ENCODE measurements at regions not wholly inside any gene's neighbourhood (a gene's known extent, or its start where the extent isn't known, plus 50 kb on each side); places are given as distances from the start of the nearest gene placed in this dataset.

- TF ChIP-seq CTCF (IDR thresholded peaks at IDR 0.05; ENCODE audit: insufficient read depth, low read depth, low read length) = no peak
- no peak overlapping the region for H3K4me3 ChIP-seq (ENCODE audit: low read depth, low read length)
- DNase-seq (ENCODE audit: low read depth) = no peak
These were observed 119.3 kb upstream of the CHST15 start for GRCh38 chr10:124212702-124213101.

GRCh38 chr10:124211921-124212320, 118.5 kb upstream of the CHST15 start:
- DNase-seq (ENCODE audit: low read depth) = peak; percentile 69
- TF ChIP-seq CTCF (IDR thresholded peaks at IDR 0.05; ENCODE audit: insufficient read depth, low read depth, low read length) = no peak
- H3K4me3 ChIP-seq (ENCODE audit: low read depth, low read length) = no peak overlapping the region

- no peak for DNase-seq (ENCODE audit: low read depth)
- no peak for TF ChIP-seq CTCF (IDR thresholded peaks at IDR 0.05; ENCODE audit: insufficient read depth, low read depth, low read length)
- no peak overlapping the region for H3K4me3 ChIP-seq (ENCODE audit: low read depth, low read length)
These were observed 116.9 kb upstream of the CHST15 start for GRCh38 chr10:124210263-124210662.

GRCh38 chr10:124207391-124207790, 114.0 kb upstream of the CHST15 start:
- H3K4me3 ChIP-seq (ENCODE audit: low read depth, low read length) = no peak overlapping the region
- TF ChIP-seq CTCF (IDR thresholded peaks at IDR 0.05; ENCODE audit: insufficient read depth, low read depth, low read length) = no peak
- DNase-seq (ENCODE audit: low read depth) = no peak

- H3K4me3 ChIP-seq (ENCODE audit: low read depth, low read length) = no peak overlapping the region
- no peak for TF ChIP-seq CTCF (IDR thresholded peaks at IDR 0.05; ENCODE audit: insufficient read depth, low read depth, low read length)
- DNase-seq (ENCODE audit: low read depth) = no peak
These were observed 113.2 kb upstream of the CHST15 start for GRCh38 chr10:124206616-124207015.

GRCh38 chr10:124205432-124205831, 112.0 kb upstream of the CHST15 start:
- DNase-seq (ENCODE audit: low read depth) = no peak
- TF ChIP-seq CTCF (IDR thresholded peaks at IDR 0.05; ENCODE audit: insufficient read depth, low read depth, low read length) = no peak
- H3K4me3 ChIP-seq (ENCODE audit: low read depth, low read length) = no peak overlapping the region

GRCh38 chr10:124204726-124205125, 111.3 kb upstream of the CHST15 start:
- no peak for DNase-seq (ENCODE audit: low read depth)
- H3K4me3 ChIP-seq (ENCODE audit: low read depth, low read length) = no peak overlapping the region
- TF ChIP-seq CTCF (IDR thresholded peaks at IDR 0.05; ENCODE audit: insufficient read depth, low read depth, low read length) = no peak

Measured in fibroblast of villous mesenchyme (primary cell).